ENCODE measurements at regions not wholly inside any gene's neighbourhood (a gene's known extent, or its start where the extent isn't known, plus 50 kb on each side); places are given as distances from the start of the nearest gene placed in this dataset.
"Not testable (repeated sequence)": the region's sequence is repeated elsewhere in the genome, so short reads cannot be mapped to it uniquely, and the experiment has no call there.

DNA sequence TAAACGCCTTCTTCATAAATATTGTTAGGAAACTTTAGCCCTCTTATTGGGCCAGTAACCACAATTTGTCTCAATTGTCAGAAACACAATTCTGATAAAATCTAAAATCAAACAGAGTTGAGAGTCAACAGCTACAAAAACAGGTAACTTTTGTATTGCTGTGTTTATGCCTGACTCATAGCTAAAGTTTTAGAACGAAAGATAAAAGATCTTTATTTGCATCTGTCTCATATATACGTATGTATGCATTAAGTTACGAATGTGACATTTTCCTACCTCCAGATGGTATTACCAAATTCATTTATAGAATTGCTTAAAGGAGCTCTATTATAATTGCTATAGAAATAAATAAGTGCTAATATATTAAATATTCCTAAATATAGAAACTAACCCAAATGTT, 887.9 kb upstream of the NDST4 start:
- Histone ChIP-seq H3K36me3 (no peaks in the 10 kb centered on the region), H3K9me3 (no peaks in the 10 kb centered on the region), H4K20me1 (no peaks in the 10 kb centered on the region), H3K4me3 (no peak overlapping the region), H3K4me2 (no peak overlapping the region), H3K27ac (no peak overlapping the region), H3K27me3 (no peaks in the 10 kb centered on the region), H3K9ac (no peak overlapping the region), H3K4me1 (no peaks in the 10 kb centered on the region)
- no peak for TF ChIP-seq Cebpa-rat (IDR thresholded peaks at IDR 0.05)

GRCh38 chr4:115986573-115986972, 873.2 kb upstream of the NDST4 start:
- no peak overlapping the region for H3K4me2 ChIP-seq
- H3K9ac ChIP-seq, result no peak overlapping the region
- no peaks in the 10 kb centered on the region for H3K4me1 ChIP-seq
- H3K4me3 ChIP-seq, result no peak overlapping the region
- H3K27ac ChIP-seq, result no peak overlapping the region
- no peak for TF ChIP-seq Cebpa-rat (IDR thresholded peaks at IDR 0.05)
- H3K36me3 ChIP-seq, result no peaks in the 10 kb centered on the region
- no peaks in the 10 kb centered on the region for H4K20me1 ChIP-seq
- H3K27me3 ChIP-seq, result no peaks in the 10 kb centered on the region
- H3K9me3 ChIP-seq, result peaks cover 9% of the 10 kb centered on the region

DNA sequence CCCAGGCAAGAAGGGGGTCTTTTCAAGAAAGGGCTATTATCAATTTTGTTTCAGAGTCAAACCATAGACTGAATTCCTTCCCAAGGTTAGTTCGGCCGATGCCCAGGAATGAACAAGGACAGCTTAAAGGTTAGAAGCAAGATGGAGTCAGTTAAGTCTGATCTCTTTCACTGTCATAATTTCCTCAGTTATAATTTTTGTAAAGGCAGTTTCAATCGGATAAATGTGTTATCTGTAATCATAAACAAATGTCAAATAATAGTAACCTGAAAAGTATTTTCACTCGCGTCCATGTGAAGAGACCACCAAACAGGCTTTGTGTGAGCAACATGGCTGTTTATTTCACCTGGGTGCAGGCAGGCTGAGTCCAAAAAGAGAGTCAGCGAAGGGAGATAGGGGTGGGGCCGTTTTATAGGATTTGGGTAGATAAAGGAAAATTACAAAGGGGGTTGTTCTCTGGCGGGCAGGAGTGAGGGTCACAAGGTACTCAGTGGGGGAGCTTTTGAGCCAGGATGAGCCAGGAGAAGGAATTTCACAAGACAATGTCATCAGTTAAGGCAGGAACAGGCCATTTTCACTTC, 862.1 kb upstream of the NDST4 start:
- not testable (repeated sequence) for H3K4me2 ChIP-seq, H3K27ac ChIP-seq, H3K9me3 ChIP-seq, H3K4me1 ChIP-seq, H3K4me3 ChIP-seq, H4K20me1 ChIP-seq, H3K9ac ChIP-seq, H3K27me3 ChIP-seq, H3K36me3 ChIP-seq

DNA sequence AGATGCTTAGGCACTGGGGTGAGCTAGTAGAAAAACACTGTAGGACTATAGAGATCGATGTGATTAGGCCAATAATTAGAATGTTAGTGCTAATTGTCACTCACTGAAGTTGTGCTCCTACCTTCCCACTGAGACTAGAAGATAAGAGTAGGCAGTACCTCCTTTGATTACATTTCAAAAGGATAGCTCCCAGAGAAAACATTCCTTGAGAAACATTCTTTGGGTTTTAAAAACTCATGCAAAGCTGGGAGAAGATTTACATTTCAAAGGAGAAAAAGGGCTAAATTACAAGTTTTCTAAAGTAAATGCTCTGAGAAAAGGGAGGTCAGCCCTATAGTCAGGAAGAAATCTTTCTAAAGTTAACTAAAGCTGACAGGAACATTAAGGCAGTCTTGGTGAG, 860.3 kb upstream of the NDST4 start:
- Histone ChIP-seq H3K36me3 (no peaks in the 10 kb centered on the region), H3K4me1 (no peaks in the 10 kb centered on the region), H3K27ac (no peak overlapping the region), H3K4me2 (no peak overlapping the region), H3K4me3 (no peak overlapping the region), H3K9me3 (no peaks in the 10 kb centered on the region), H4K20me1 (no peaks in the 10 kb centered on the region), H3K9ac (no peak overlapping the region), H3K27me3 (no peaks in the 10 kb centered on the region)
- no peak for TF ChIP-seq Cebpa-rat (IDR thresholded peaks at IDR 0.05)

DNA sequence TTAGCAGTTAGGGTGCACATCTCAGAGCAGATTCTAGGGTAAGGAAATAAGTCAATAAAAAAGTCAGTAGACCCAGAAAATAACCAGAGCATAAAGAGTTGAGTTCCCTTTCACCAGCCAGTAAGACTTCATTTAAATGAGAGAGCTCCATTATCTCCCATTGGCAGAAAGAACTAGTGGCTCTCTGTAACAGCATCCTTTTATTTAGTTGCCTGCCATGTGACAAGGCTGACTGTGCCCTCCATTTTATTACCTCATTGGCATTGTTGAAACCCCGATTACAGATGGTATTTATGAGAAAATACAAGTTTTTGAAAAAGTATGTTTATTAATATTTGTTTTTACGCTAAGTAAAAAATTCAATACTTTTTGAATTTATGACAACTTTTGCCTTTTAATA, 859.5 kb upstream of the NDST4 start:
- H3K36me3 ChIP-seq, result no peaks in the 10 kb centered on the region
- H3K4me2 ChIP-seq, result no peak overlapping the region
- no peak overlapping the region for H3K4me3 ChIP-seq
- no peak for TF ChIP-seq Cebpa-rat (IDR thresholded peaks at IDR 0.05)
- H3K9me3 ChIP-seq, result no peaks in the 10 kb centered on the region
- no peak overlapping the region for H3K9ac ChIP-seq
- H3K4me1 ChIP-seq, result no peaks in the 10 kb centered on the region
- H4K20me1 ChIP-seq, result no peaks in the 10 kb centered on the region
- H3K27me3 ChIP-seq, result no peaks in the 10 kb centered on the region
- H3K27ac ChIP-seq, result no peak overlapping the region

- H3K9me3 ChIP-seq, result no peaks in the 10 kb centered on the region
- no peaks in the 10 kb centered on the region for H3K4me1 ChIP-seq
- H3K4me2 ChIP-seq, result no peak overlapping the region
- no peak overlapping the region for H3K9ac ChIP-seq
- no peak overlapping the region for H3K4me3 ChIP-seq
- H4K20me1 ChIP-seq, result no peaks in the 10 kb centered on the region
- no peak for TF ChIP-seq Cebpa-rat (IDR thresholded peaks at IDR 0.05)
- H3K27ac ChIP-seq, result no peak overlapping the region
- no peaks in the 10 kb centered on the region for H3K27me3 ChIP-seq
- no peaks in the 10 kb centered on the region for H3K36me3 ChIP-seq
Observed at GRCh38 chr4:115970859-115971258, 857.4 kb upstream of the NDST4 start.

GRCh38 chr4:115969756-115970155, 856.3 kb upstream of the NDST4 start:
- TF ChIP-seq Cebpa-rat (IDR thresholded peaks at IDR 0.05), result no peak
- no peaks in the 10 kb centered on the region for H3K9me3 ChIP-seq
- no peak overlapping the region for H3K4me2 ChIP-seq
- H3K27ac ChIP-seq, result no peak overlapping the region
- no peaks in the 10 kb centered on the region for H3K4me1 ChIP-seq
- H3K4me3 ChIP-seq, result no peak overlapping the region
- H3K27me3 ChIP-seq, result no peaks in the 10 kb centered on the region
- H3K36me3 ChIP-seq, result no peaks in the 10 kb centered on the region
- no peaks in the 10 kb centered on the region for H4K20me1 ChIP-seq
- no peak overlapping the region for H3K9ac ChIP-seq

GRCh38 chr4:115965588-115965987, 852.2 kb upstream of the NDST4 start:
- Histone ChIP-seq H3K9ac (no peak overlapping the region), H3K27ac (no peak overlapping the region), H3K36me3 (no peaks in the 10 kb centered on the region), H4K20me1 (no peaks in the 10 kb centered on the region), H3K9me3 (no peaks in the 10 kb centered on the region), H3K4me2 (no peak overlapping the region), H3K27me3 (no peaks in the 10 kb centered on the region), H3K4me3 (no peak overlapping the region), H3K4me1 (no peaks in the 10 kb centered on the region)
- TF ChIP-seq Cebpa-rat (IDR thresholded peaks at IDR 0.05), result no peak

- not testable (repeated sequence) for H3K9ac ChIP-seq, H3K27ac ChIP-seq
Observed at GRCh38 chr4:115956054-115956796, 842.8 kb upstream of the NDST4 start.

DNA sequence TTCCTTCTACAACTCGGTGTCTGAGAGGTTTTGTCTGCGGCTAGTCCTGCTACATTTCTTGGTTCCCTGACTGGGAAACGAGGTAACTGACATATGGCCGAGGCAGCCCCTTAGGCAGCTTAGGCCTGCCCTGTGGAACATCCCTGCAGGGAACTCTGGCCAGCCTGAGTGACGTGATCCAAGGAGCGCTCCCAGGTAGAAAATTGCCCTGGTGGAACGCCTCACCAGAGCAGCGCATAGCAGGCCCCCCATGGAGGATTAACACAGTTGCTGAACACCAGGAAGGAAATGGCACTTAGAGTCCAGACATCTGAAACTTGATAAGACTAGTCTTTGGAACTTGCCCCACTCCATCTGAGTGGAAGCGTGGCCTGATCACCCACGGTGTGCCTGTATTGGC, 837.4 kb upstream of the NDST4 start:
- Histone ChIP-seq H3K4me2 (no peak overlapping the region), H3K4me3 (no peak overlapping the region), H3K36me3 (no peaks in the 10 kb centered on the region), H3K27ac (no peak overlapping the region), H4K20me1 (no peaks in the 10 kb centered on the region), H3K27me3 (no peaks in the 10 kb centered on the region), H3K9ac (no peak overlapping the region), H3K4me1 (no peaks in the 10 kb centered on the region), H3K9me3 (no peaks in the 10 kb centered on the region)
- TF ChIP-seq Cebpa-rat (IDR thresholded peaks at IDR 0.05), result no peak

More at GRCh38 chr4:115956054-115956796, 842.8 kb upstream of the NDST4 start:
- H3K27me3 ChIP-seq, H3K36me3 ChIP-seq, H3K4me2 ChIP-seq, H4K20me1 ChIP-seq, H3K4me3 ChIP-seq, H3K4me1 ChIP-seq, H3K9me3 ChIP-seq: not testable (repeated sequence)

GRCh38 chr4:115949974-115950743, 836.7 kb upstream of the NDST4 start:
- not testable (repeated sequence) for H4K20me1 ChIP-seq, H3K4me1 ChIP-seq, H3K4me2 ChIP-seq, H3K27me3 ChIP-seq, H3K36me3 ChIP-seq, H3K9ac ChIP-seq, H3K27ac ChIP-seq, H3K9me3 ChIP-seq, H3K4me3 ChIP-seq

Data from BLaER1 (cell line).